ENCODE measurements at regions not wholly inside any gene's neighbourhood (a gene's known extent, or its start where the extent isn't known, plus 50 kb on each side); places are given as distances from the start of the nearest gene placed in this dataset.

GRCh38 chr1:87902830-87903229 lies 574.1 kb downstream of the LMO4 start:
- 83 to 90% methylated on average over 3 to 4 of the region's 4 CpGs for WGBS, 2 experiments (ENCODE audit: insufficient coverage in 1 of 2, insufficient read length in 1 of 2)
- H3K4me3 Mint-ChIP-seq = no peak overlapping the region
- no peak overlapping the region for H3K27ac Mint-ChIP-seq

GRCh38 chr1:87903242-87903641 lies 574.6 kb downstream of the LMO4 start:
- Mint-ChIP-seq H3K4me1 (no peaks in the 10 kb centered on the region), H3K4me3 (no peak overlapping the region), H3K36me3 (ENCODE audit: low read depth) (no peaks in the 10 kb centered on the region), H3K27me3 (ENCODE audit: insufficient read depth) (no peaks in the 10 kb centered on the region), H3K27ac (no peak overlapping the region), H3K9me3 (peaks cover 2% of the 10 kb centered on the region)
- Histone ChIP-seq H3K4me3 (ENCODE audit: low read length) (no peak overlapping the region), H3K27me3 (ENCODE audit: control insufficient read depth, insufficient read depth, low read length, poor library complexity, severe bottlenecking) (no peaks in the 10 kb centered on the region), H3K27ac (ENCODE audit: low read depth, low read length) (no peak overlapping the region), H3K9me3 (ENCODE audit: control insufficient read depth, low read length) (no peaks in the 10 kb centered on the region), H3K9ac (ENCODE audit: extremely low read depth, low read length, poor library complexity, severe bottlenecking) (no peak overlapping the region), H3K36me3 (ENCODE audit: control insufficient read depth, insufficient read depth, low read length) (no peaks in the 10 kb centered on the region), H3K4me1 (ENCODE audit: control insufficient read depth, insufficient read depth, low read length) (no peaks in the 10 kb centered on the region)
- TF ChIP-seq CTCF (conservative IDR thresholded peaks at IDR 0.05) = no peak
- no peak for DNase-seq

More at GRCh38 chr1:87902830-87903229, 574.1 kb downstream of the LMO4 start:
- Histone ChIP-seq H3K27me3 (ENCODE audit: control insufficient read depth, insufficient read depth, low read length, poor library complexity, severe bottlenecking) (no peaks in the 10 kb centered on the region), H3K9me3 (ENCODE audit: control insufficient read depth, low read length) (no peaks in the 10 kb centered on the region), H3K27ac (ENCODE audit: low read depth, low read length) (no peak overlapping the region), H3K36me3 (ENCODE audit: control insufficient read depth, insufficient read depth, low read length) (no peaks in the 10 kb centered on the region), H3K4me1 (ENCODE audit: control insufficient read depth, insufficient read depth, low read length) (no peaks in the 10 kb centered on the region), H3K9ac (ENCODE audit: extremely low read depth, low read length, poor library complexity, severe bottlenecking) (no peak overlapping the region), H3K4me3 (ENCODE audit: low read length) (no peak overlapping the region)
- DNase-seq = no peak
- H3K36me3 Mint-ChIP-seq (ENCODE audit: low read depth) = no peaks in the 10 kb centered on the region
- H3K4me1 Mint-ChIP-seq = no peaks in the 10 kb centered on the region
- peaks cover 2% of the 10 kb centered on the region for H3K9me3 Mint-ChIP-seq
- H3K27me3 Mint-ChIP-seq (ENCODE audit: insufficient read depth) = no peaks in the 10 kb centered on the region
- TF ChIP-seq CTCF (conservative IDR thresholded peaks at IDR 0.05) = no peak

GRCh38 chr1:87904651-87905050 lies 576.0 kb downstream of the LMO4 start:
- no peak overlapping the region for H3K4me3 ChIP-seq (ENCODE audit: low read length)
- Mint-ChIP-seq H3K9me3 (peaks cover 2% of the 10 kb centered on the region), H3K27ac (no peak overlapping the region), H3K36me3 (ENCODE audit: low read depth) (no peaks in the 10 kb centered on the region), H3K4me1 (no peaks in the 10 kb centered on the region), H3K27me3 (ENCODE audit: insufficient read depth) (no peaks in the 10 kb centered on the region), H3K4me3 (no peak overlapping the region)
- no peaks in the 10 kb centered on the region for H3K4me1 ChIP-seq (ENCODE audit: control insufficient read depth, insufficient read depth, low read length)
- no peak for DNase-seq
- no peaks in the 10 kb centered on the region for H3K9me3 ChIP-seq (ENCODE audit: control insufficient read depth, low read length)
- no peak overlapping the region for H3K9ac ChIP-seq (ENCODE audit: extremely low read depth, low read length, poor library complexity, severe bottlenecking)
- no peak overlapping the region for H3K27ac ChIP-seq (ENCODE audit: low read depth, low read length)
- no peaks in the 10 kb centered on the region for H3K27me3 ChIP-seq (ENCODE audit: control insufficient read depth, insufficient read depth, low read length, poor library complexity, severe bottlenecking)
- no peak for TF ChIP-seq CTCF (conservative IDR thresholded peaks at IDR 0.05)
- H3K36me3 ChIP-seq (ENCODE audit: control insufficient read depth, insufficient read depth, low read length) = no peaks in the 10 kb centered on the region
